ENCODE measurements at regions not wholly inside any gene's neighbourhood (a gene's known extent, or its start where the extent isn't known, plus 50 kb on each side); places are given as distances from the start of the nearest gene placed in this dataset.
"Not testable (repeated sequence)": the region's sequence is repeated elsewhere in the genome, so short reads cannot be mapped to it uniquely, and the experiment has no call there.

DNA sequence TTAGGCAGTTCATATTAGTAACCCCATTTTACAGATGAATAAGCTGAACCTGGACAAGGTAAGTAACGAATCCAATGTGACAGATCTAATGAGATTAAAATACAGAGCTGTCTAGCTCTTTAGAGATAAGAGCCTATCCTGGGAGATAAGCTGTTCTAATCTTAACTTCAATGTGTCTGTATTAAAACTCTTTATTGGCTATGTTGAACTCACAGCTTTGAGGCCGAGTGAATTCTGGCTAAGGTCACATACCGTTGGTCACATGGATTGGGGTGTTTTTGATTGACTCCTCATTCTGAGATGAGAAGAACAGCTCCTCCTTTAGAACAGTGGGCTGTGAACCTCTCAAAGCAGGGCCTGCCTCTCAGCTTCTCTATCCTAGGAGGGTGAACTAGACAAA is 113.4 kb upstream of the EEPD1 start:
- DNase-seq, result no peak

- DNase-seq, result no peak
Observed at GRCh38 chr7:36040679-36041078, 112.4 kb upstream of the EEPD1 start.

DNA sequence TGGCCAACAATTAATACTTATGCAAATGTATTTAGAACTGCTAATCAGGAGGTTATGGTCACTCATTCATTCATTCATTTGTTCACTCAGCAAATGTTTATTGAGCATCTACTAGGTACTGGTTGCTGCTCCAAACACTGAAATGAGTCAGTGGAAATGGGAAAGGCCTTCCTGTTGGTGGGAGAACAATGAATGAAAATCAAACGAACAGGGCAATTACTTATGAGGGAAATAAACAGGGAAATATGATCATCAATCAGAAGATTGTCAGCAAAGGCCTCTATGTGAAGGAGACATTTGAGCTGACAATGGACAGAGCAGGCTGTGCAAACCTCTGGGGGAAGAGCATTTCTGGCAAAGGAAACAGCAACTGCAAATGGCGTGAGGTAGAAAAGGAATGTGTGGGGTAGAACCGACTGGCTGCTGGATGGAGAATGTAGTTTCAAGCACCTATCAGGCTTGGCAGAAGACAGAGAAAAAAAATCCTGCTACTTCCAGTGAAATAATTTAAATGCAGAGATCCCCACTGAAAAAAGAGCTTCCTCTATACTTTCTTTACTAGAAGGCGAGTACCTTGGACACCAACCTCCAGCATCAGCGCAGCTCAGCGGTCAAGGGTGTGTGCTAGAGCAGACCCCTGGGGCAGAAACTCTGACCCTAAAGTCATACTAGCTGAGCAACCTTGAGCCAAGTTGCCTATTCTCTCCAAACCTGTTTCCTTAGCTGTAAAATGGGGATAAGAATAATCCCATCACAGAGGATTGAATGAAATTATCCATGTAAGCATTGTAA is 108.8 kb upstream of the EEPD1 start:
- DNase-seq, result no peak

- DNase-seq, result no peak
Observed at GRCh38 chr7:36045326-36045725, 107.7 kb upstream of the EEPD1 start.

- DNase-seq, result no peak
Observed at GRCh38 chr7:36045830-36046341, 107.2 kb upstream of the EEPD1 start.

- DNase-seq, result no peak
Observed at GRCh38 chr7:36047091-36047658, 105.9 kb upstream of the EEPD1 start.

- no peak for DNase-seq
Observed at GRCh38 chr7:36048141-36048901, 104.7 kb upstream of the EEPD1 start.

- DNase-seq, result no peak
Observed at GRCh38 chr7:36048902-36049240, 104.2 kb upstream of the EEPD1 start.

- no peak for DNase-seq
Observed at GRCh38 chr7:36051501-36051900, 101.6 kb upstream of the EEPD1 start.

DNA sequence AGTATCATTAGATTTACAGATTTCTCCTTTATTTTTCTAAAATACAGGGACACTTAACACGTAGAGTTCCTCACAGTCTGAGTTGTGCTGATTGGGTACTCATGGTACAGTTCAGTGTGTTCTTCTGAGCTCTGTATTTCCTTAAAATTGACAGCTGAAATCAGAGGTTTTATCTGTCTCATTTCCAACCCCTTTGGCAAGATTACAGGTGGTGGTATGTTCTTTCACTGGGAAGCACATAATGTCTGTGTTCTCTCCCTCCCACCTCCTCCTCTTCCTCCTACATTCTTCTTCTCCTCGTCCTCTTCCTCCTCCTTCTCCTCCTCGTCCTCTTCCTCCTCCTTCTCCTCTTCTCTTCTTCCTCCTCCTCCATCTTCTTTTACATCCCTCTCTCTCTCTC is 99.5 kb upstream of the EEPD1 start:
- no peak for DNase-seq

- no peak for DNase-seq
Observed at GRCh38 chr7:36054637-36055036, 98.4 kb upstream of the EEPD1 start.

DNA sequence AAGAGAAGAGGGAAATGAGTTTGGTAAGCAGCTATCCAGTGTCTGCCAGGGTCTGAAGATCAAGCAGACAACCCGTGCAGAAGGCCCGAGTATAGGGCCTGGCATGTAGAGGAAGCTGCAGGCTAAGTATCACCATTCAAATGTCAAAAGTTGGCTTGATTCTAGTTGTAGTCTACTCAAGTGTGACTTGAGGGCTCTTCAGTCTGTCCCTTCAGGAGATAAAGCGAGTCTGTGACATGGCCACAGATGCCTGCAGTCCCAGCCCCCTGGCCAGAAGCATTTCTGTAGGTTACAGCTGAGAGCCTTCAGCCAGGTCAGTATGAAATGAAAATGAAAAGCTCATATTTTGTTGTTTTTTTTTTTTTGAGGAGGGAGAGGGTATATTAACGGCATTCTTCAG is 97.8 kb upstream of the EEPD1 start:
- DNase-seq, result no peak

GRCh38 chr7:36057323-36057722 is 95.7 kb upstream of the EEPD1 start:
- DNase-seq, result no peak

GRCh38 chr7:36058020-36058592 is 94.9 kb upstream of the EEPD1 start:
- no peak for DNase-seq

DNA sequence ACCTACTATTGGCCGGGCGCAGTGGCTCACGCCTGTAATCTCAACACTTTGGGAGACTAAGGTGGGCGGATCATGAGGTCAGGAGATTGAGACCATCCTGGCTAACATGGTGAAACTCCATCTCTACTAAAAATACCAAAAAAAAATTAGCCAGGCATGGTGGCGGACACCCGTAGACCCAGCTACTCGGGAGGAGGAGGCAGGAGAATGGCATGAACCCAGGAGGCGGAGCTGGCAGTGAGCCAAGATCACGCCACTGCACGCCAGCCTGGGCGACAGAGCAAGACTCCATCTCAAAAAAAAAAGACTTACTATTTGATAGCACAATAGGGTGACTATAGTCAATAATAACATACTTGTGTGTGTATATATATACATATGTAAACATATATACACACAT is 92.7 kb upstream of the EEPD1 start:
- not testable (repeated sequence) for DNase-seq

- DNase-seq, result no peak
Observed at GRCh38 chr7:36062154-36062815, 90.8 kb upstream of the EEPD1 start.

DNA sequence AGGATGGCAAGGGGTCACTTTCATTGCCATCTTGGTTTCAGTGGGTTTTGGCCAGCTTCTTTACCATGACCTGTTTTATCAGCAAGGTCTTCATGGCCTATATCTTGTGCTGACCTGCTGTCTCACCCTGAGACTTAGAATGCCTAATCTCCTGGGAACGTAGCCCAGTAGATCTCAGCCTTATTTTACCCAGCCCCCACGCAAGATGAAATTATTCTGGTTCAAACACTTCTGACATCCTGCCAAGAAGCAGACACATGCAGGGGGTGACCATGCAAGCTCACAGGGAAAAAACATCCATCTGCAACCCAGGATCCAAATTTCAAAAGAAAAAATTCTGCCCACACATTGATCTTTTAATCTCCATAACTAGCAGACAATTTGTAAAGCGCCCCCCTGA is 88.4 kb upstream of the EEPD1 start:
- DNase-seq, result no peak

DNA sequence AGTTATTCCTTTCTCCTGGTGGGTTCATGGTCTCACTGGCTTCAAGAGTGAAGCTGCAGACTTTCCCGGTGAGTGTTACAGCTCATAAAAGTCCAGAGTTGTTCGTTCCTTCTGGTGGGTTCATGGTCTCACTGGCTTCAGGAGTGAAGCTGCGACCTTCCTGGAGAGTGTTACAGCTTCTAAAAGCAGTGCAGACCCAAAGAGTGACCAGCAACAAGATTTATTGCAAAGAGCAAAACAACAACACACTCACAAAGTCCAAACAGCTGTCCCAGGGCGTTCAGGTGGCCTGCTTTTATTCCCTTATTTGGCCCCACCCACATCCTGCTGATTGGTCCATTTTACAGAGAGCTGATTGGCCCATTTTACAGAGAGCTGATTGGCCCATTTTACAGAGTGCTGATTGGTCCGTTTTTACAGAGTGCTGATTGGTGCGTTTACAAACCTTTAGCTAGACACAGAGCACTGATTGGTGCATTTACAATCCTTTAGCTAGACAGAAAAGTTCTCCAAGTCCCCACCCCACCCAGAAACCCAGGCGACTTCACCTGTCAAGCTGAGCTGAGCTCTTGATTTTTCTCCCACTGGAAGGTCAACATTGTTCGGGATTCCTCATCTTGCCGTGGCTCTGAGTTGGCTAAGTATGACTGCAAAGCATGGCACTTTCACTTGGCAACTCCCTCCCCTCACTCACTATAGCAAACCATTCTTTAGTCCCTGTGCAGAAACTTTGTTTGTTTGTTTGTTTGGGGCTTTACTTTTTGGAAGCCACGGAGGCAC is 87.3 kb upstream of the EEPD1 start:
- not testable (repeated sequence) for DNase-seq

DNA sequence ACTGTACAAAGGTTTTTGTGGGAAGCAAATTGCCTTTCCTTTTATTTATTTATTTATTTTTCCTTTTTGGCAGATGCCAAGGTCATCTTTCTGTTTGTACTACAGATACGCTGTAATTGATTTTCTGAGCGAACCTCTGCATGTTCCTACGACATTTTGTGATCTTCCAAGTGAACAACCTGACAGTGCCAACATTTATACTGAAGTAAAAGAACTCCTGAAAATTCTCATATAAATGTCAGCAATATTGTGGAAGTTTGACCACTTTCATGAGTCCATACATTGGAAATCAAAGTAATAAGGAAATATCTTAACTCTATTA is 86.8 kb upstream of the EEPD1 start:
- no peak for DNase-seq

DNA sequence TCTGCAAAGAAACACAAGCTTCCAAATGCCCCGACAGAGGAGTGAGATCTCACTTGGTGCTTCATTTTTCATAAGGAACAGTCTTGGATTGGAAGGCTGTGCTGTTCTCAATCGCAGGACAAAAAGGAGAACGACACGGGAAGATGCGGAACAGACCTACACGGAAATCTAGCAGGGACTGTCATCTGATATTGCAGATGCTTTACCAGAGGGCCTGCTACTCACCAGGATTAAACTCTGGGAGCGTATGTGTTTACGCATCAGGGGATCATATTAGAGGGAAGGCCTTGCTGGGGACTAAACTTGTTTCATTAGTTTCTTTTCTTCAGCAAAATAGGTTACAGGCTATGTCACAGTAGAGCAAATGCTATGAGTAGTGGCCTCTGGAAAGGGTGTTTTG is 82.8 kb upstream of the EEPD1 start:
- no peak for DNase-seq

- DNase-seq, result no peak
Observed at GRCh38 chr7:36071605-36072004, 81.4 kb upstream of the EEPD1 start.

DNA sequence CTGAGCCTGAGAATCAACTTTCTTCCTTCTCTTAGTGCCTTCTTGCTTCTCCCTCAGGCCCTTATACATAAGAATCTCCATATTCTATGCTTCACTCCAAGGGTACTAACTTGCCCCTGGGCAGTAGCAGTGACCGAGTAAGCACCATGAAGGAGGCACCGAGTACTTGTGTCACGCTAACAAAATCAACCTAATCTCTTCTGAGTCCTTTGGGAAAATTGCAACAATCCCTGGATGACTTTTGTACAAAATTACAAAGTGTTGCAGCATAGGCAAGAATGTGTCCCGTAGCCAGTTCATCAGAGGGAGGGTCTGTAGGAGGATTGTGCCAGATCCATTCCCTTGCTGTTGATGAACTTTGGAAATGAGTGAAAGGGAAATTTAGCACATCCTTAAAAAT is 80.4 kb upstream of the EEPD1 start:
- no peak for DNase-seq

GRCh38 chr7:36075561-36075960 is 77.5 kb upstream of the EEPD1 start:
- no peak for DNase-seq

Measured in NCI-H2081 treated with DMSO at 0.1 percent for 48 hours (cell line).